ENCODE measurements at regions not wholly inside any gene's neighbourhood (a gene's known extent, or its start where the extent isn't known, plus 50 kb on each side); places are given as distances from the start of the nearest gene placed in this dataset.

- TF ChIP-seq TAF1 (IDR thresholded peaks at IDR 0.05; ENCODE audit: low read depth, low read length), result no peak
- no peak for TF ChIP-seq POLR2A (IDR thresholded peaks at IDR 0.05; ENCODE audit: low read depth, low read length)
- no peak for TF ChIP-seq POLR2AphosphoS5 (IDR thresholded peaks at IDR 0.05; ENCODE audit: low read depth, low read length)
Measured at GRCh38 chr10:4294996-4295792, 510.2 kb upstream of the KLF6 start.
